PC-3 (cell line): ENCODE measurements at regions not wholly inside any gene's neighbourhood (a gene's known extent, or its start where the extent isn't known, plus 50 kb on each side); places are given as distances from the start of the nearest gene placed in this dataset.
A peak's percentile ranks its signal among the peaks of the same experiment; 100 is the strongest.
"Not testable (repeated sequence)": the region's sequence is repeated elsewhere in the genome, so short reads cannot be mapped to it uniquely, and the experiment has no call there.

Experiments used
- ATAC-seq: fragments of 200-7000 bp; cut with Tn5 transposase; 2 replicates; pipeline ENCODE4 v1.9.1; 2020; ENCODE audit warnings: mild to moderate bottlenecking, moderate library complexity
- BruUV-seq: library from RNA; stranded (reverse); fragments of 400-500 nt; replicated peaks from 2 replicates; lab custom pipeline; 2021; lab: Mats Ljungman, UMichigan
- CTCF ChIA-PET: fragments of 300-600 bp; sonication (Branson Sonifier 250); formaldehyde crosslinking; loops from one replicate; lab custom pipeline; 2022; ENCODE audit warnings: antibody characterized with exemption; lab: Charles Lee
- POLR2A ChIA-PET: fragments of 300-600 bp; sonication (Branson Sonifier 250); formaldehyde crosslinking; loops from one replicate; lab custom pipeline; 2022; ENCODE audit warnings: antibody characterized with exemption; ENCODE audit not compliant: unreplicated experiment; lab: Charles Lee
- DNase-seq: peaks from one replicate; pipeline ENCODE4 v3.0.0-alpha.2; 2015
- H2AFZ ChIP-seq: fragments of 300-600 bp; sonication (generic); 2 replicates; pipeline ENCODE4 v1.6.0; 2016; ENCODE audit warnings: antibody characterized with exemption, low read length
- H3F3A ChIP-seq: fragments of 300-600 bp; sonication (generic); one replicate; pipeline ENCODE4 v1.6.0; 2017; ENCODE audit warnings: antibody characterized with exemption, low read length, control low read depth, mild to moderate bottlenecking; ENCODE audit not compliant: unreplicated experiment
- H3K27ac ChIP-seq: fragments of 300-600 bp; sonication (generic); 2 replicates; pipeline ENCODE4 v1.5.1; 2016; ENCODE audit warnings: mild to moderate bottlenecking, low read length
- H3K27me3 ChIP-seq: fragments of 300-600 bp; sonication (generic); 2 replicates; pipeline ENCODE4 v1.6.1; 2016; ENCODE audit warnings: low read length, mixed read lengths
- H3K36me3 ChIP-seq: fragments of 300-600 bp; sonication (generic); 2 replicates; pipeline ENCODE4 v1.6.1; 2016; ENCODE audit warnings: low read depth, mixed run types, low read length, mixed read lengths
- H3K4me1 ChIP-seq: fragments of 300-600 bp; sonication (generic); 2 replicates; pipeline ENCODE4 v1.5.1; 2016; ENCODE audit warnings: low read length; ENCODE audit not compliant: insufficient read depth
- H3K4me2 ChIP-seq: fragments of 300-600 bp; sonication (generic); 2 replicates; pipeline ENCODE4 v1.6.0; 2016; ENCODE audit warnings: low read length
- H3K4me3 ChIP-seq: fragments of 300-600 bp; sonication (generic); 2 replicates; pipeline ENCODE4 v1.5.1; 2016; ENCODE audit warnings: mild to moderate bottlenecking, low read length, mixed read lengths
- H3K79me2 ChIP-seq: fragments of 300-600 bp; sonication (generic); 2 replicates; pipeline ENCODE4 v1.6.1; 2017; ENCODE audit warnings: low read length, mixed read lengths
- H3K9ac ChIP-seq: fragments of 300-600 bp; sonication (generic); 2 replicates; pipeline ENCODE4 v1.6.0; 2016; ENCODE audit warnings: mild to moderate bottlenecking, low read length
- H3K9me2 ChIP-seq: fragments of 300-600 bp; sonication (generic); replicated peaks from 2 replicates; pipeline ENCODE4 v1.6.1; 2016; ENCODE audit warnings: mixed run types, low read length, mixed read lengths
- H3K9me3 ChIP-seq: fragments of 300-600 bp; sonication (generic); 2 replicates; pipeline ENCODE4 v1.6.1; 2016; ENCODE audit warnings: low read length, mixed read lengths
- H4K20me1 ChIP-seq: fragments of 300-600 bp; sonication (generic); 2 replicates; pipeline ENCODE4 v1.6.1; 2016; ENCODE audit warnings: low read length, mixed read lengths
- EZH2 ChIP-seq: fragments of 300-600 bp; sonication (generic); IDR thresholded peaks from one replicate; pipeline ENCODE4 v1.6.1; 2017; ENCODE audit warnings: antibody characterized with exemption, mild to moderate bottlenecking, low read length; ENCODE audit not compliant: unreplicated experiment
- EZH2phosphoT487 ChIP-seq: fragments of 300-600 bp; sonication (generic); IDR thresholded peaks from 2 replicates; pipeline ENCODE4 v1.6.1; 2018; ENCODE audit warnings: mild to moderate bottlenecking, antibody characterized with exemption, low read length, borderline replicate concordance
- intact Hi-C: fragments of 100-400 bp; cut with micrococcal nuclease; formaldehyde crosslinking; loops from 2 replicates; pipeline ENCODE4 v1.9.0; 2023
- TF ChIP-seq, protein P1 (sequence below): fragments of 300-600 bp; sonication (generic); conservative IDR thresholded peaks from 2 replicates; pipeline ENCODE4 v1.5.1; 2017; ENCODE audit warnings: antibody characterized with exemption, low read depth, mild to moderate bottlenecking, low read length

DNA sequence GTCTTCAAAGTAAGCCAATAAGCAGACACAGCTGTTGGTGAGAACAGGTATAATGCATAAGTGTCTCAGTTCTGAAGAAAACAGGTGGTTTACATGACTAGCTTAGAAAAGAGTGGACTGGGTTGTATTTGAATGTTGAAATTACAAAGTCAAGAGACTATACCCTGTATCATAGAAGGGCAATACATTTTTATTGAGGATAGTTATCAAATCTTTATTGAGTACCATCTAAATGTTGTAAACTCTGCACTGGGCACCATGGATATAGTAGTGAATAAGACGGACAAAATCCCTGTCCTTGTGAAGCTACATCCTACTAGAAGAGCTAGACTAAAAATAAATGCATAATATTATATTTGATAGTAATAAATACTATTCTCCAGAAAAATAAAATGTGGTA, 88.5 kb upstream of the CDC42EP3 start:
- H3K9ac ChIP-seq, H4K20me1 ChIP-seq, H3K4me3 ChIP-seq, DNase-seq, intact Hi-C loops, H3K36me3 ChIP-seq, ATAC-seq, POLR2A ChIA-PET, H3F3A ChIP-seq, H3K27ac ChIP-seq, H3K9me2 ChIP-seq, H3K27me3 ChIP-seq, H3K79me2 ChIP-seq, H2AFZ ChIP-seq, H3K9me3 ChIP-seq, H3K4me2 ChIP-seq, CTCF ChIA-PET, BruUV-seq: not testable (repeated sequence)
- peaks cover 11% of the 10 kb centered on the region; the same call in 1 of the 2 replicates for H3K4me1 ChIP-seq

DNA sequence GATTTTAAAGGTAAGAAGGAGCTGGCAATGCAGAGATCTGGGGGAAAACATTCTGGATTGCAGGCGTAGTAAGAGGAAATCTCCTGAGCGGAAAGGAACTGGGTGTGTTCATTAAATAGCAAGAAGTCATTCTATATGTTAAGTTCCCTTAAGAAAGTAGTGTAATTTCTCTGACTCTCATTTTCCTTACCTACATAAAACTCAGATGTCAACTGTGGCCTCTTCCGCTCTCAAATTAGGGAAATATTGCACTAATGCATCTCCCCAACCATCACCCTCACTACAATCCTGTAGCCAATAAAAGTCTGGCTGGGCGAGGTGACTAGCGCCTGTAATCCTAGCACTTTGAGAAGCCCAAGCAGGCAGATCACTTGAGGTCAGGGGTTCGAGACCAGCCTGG, 89.0 kb upstream of the CDC42EP3 start:
- Histone ChIP-seq H3K27me3 (no peaks in the 10 kb centered on the region), H2AFZ (no peak overlapping the region), H3K27ac (no peak overlapping the region), H3K9ac (no peak overlapping the region), H3K9me2 (no peaks in the 10 kb centered on the region), H4K20me1 (no peaks in the 10 kb centered on the region), H3K4me2 (no peak overlapping the region), H3F3A (no peaks in the 10 kb centered on the region), H3K4me1 (peaks cover 11% of the 10 kb centered on the region; the same call in 1 of the 2 replicates), H3K79me2 (no peaks in the 10 kb centered on the region), H3K4me3 (no peak overlapping the region), H3K36me3 (no peaks in the 10 kb centered on the region), H3K9me3 (no peaks in the 10 kb centered on the region)
- ATAC-seq, result no peak
- BruUV-seq, result no TSS peak
- ChIA-PET POLR2A (no interaction called here), CTCF (no interaction called here)
- no peak for TF ChIP-seq EZH2phosphoT487
- TF ChIP-seq EZH2, result no peak
- TF ChIP-seq, protein P1, sequence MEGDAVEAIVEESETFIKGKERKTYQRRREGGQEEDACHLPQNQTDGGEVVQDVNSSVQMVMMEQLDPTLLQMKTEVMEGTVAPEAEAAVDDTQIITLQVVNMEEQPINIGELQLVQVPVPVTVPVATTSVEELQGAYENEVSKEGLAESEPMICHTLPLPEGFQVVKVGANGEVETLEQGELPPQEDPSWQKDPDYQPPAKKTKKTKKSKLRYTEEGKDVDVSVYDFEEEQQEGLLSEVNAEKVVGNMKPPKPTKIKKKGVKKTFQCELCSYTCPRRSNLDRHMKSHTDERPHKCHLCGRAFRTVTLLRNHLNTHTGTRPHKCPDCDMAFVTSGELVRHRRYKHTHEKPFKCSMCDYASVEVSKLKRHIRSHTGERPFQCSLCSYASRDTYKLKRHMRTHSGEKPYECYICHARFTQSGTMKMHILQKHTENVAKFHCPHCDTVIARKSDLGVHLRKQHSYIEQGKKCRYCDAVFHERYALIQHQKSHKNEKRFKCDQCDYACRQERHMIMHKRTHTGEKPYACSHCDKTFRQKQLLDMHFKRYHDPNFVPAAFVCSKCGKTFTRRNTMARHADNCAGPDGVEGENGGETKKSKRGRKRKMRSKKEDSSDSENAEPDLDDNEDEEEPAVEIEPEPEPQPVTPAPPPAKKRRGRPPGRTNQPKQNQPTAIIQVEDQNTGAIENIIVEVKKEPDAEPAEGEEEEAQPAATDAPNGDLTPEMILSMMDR, result no peak
- DNase-seq, result no peak
- intact Hi-C loops, result no loop called here

- H3K27ac ChIP-seq, H4K20me1 ChIP-seq, H3K9ac ChIP-seq, intact Hi-C loops, BruUV-seq, H3K79me2 ChIP-seq, H3K36me3 ChIP-seq, POLR2A ChIA-PET, H3K4me3 ChIP-seq, H3K9me3 ChIP-seq, H3K4me2 ChIP-seq, ATAC-seq, H2AFZ ChIP-seq, CTCF ChIA-PET, DNase-seq, H3F3A ChIP-seq, H3K9me2 ChIP-seq, H3K27me3 ChIP-seq: not testable (repeated sequence)
- H3K4me1 ChIP-seq, result peaks cover 29% of the 10 kb centered on the region
These were observed 90.8 kb upstream of the CDC42EP3 start for GRCh38 chr2:37762281-37762680.

DNA sequence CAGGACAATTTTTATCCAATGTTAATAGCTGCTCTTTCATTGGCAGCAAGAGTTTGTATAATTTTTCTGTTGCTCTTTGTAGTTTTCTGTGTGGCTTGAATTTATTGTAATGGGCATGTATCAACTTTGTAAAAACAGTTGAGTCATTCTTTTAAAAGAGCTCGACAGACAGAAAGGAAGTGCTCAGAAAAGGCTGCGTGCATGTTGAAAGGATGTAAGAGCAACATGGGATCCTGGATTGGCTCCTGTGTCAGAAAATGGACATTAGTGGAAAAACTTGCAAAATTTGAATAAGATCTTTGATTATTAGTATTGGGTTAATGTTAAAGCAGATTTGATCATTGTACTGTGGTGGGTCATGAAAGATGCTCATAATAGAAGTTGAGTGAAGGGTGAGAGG, 93.3 kb upstream of the CDC42EP3 start:
- Histone ChIP-seq H3F3A (no peaks in the 10 kb centered on the region), H3K36me3 (no peaks in the 10 kb centered on the region), H4K20me1 (no peaks in the 10 kb centered on the region), H3K4me3 (no peak overlapping the region), H3K4me1 (peaks cover 51% of the 10 kb centered on the region), H2AFZ (no peak overlapping the region), H3K27ac (no peak overlapping the region), H3K27me3 (no peaks in the 10 kb centered on the region), H3K79me2 (no peaks in the 10 kb centered on the region), H3K9ac (no peak overlapping the region), H3K4me2 (no peak overlapping the region), H3K9me2 (no peaks in the 10 kb centered on the region), H3K9me3 (no peaks in the 10 kb centered on the region)
- TF ChIP-seq, protein P1, result no peak
- no peak for TF ChIP-seq EZH2
- no peak for TF ChIP-seq EZH2phosphoT487
- CTCF ChIA-PET, result no interaction called here
- POLR2A ChIA-PET, result no interaction called here
- peak; percentile 28 for DNase-seq
- intact Hi-C loops, result no loop called here
- ATAC-seq, result peak; percentile 14; the same call in 1 of the 2 replicates
- no TSS peak for BruUV-seq
